Right ventricle myocardium superior (tissue), 1 donor: ENCODE measurements at regions not wholly inside any gene's neighbourhood (a gene's known extent, or its start where the extent isn't known, plus 50 kb on each side); places are given as distances from the start of the nearest gene placed in this dataset.
"Not testable (repeated sequence)": the region's sequence is repeated elsewhere in the genome, so short reads cannot be mapped to it uniquely, and the experiment has no call there.

Source experiments
- ATAC-seq: fragments of 200-7000 bp; cut with Tn5 transposase; one replicate; pipeline ENCODE4 v1.9.1; 2020; ENCODE audit warnings: mild to moderate bottlenecking; ENCODE audit not compliant: poor library complexity
- DNase-seq: peaks from one replicate; pipeline ENCODE4 v3.0.0-alpha.2; 2020
- intact Hi-C: fragments of 100-400 bp; cut with DNase I; formaldehyde crosslinking; loops from one replicate; pipeline ENCODE4 v1.11.2; 2022
- donor health status: DM: no; HTN: yes; CAD: no; lungs with severe emphysema.

DNA sequence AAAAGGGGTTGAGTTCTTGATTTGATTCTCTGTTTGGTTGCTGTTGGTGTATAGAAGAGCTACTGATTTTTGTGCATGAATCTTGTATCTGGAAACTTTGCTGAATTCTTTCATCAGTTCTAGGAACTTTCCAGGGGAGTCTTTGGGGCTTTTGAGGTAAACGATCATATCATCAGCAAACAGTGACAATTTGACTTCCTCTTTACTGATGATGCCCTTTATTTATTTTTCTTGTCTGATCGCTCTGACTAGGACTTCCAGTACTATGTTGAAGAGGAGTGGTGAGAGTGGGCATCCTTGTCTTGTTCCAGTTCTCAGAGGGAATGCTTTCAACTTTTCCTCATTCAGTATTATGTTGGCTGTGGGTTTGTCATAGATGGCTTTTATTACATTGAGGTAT, 304.0 kb downstream of the MTERF1 start:
- DNase-seq, ATAC-seq, intact Hi-C loops: not testable (repeated sequence)

DNA sequence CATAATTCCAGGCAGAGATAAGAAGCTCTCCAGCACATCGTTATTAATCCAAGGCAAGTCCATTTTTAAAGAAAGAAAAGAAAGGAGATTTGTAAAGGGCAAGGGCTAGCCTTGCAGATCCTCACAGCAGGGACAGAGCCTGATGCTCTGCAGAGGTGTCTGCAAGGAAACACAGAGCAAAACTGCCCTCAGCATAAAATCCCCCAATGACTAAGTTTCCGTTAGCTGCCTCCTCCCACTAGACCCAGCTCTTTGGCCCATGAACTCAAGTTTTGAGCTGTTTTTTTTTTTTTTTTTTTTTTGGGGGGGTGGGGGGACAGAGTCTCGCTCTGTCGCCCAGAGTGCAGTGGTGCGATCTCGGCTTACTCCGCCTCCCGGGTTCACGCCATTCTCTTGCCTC, 300.7 kb downstream of the MTERF1 start:
- intact Hi-C loops, result no loop called here
- ATAC-seq (no peak), DNase-seq (no peak)

DNA sequence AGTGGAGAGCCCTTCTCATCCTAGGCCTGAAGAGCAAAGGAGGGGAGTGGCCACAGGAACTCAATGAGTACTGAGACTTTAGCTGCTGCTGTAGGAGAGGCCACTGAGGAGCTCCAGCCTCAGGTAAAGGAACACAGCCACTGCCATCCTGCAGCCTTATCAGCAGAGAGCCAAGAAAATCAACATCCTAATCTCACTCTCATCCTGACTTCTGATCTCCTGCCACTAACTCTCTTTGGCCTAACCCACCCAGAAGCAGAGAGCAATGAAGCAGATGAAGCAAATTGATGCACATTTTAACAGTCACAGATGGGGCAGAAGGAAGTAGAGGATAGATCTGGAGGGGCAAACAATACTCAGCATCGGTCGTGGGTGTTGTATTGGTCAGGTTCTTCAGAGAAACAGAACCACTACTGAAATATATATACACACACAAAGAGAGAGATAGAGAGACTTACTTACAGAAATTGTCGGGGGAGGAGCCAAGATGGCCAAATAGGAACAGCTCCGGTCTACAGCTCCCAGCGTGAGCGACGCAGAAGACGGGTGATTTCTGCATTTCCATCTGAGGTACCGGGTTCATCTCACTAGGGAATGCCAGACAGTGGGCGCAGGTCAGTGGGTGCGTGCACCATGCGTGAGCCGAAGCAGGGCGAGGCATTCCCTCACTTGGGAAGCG, 297.6 kb downstream of the MTERF1 start:
- DNase-seq (no peak), ATAC-seq (no peak)
- intact Hi-C loops, result no loop called here

DNA sequence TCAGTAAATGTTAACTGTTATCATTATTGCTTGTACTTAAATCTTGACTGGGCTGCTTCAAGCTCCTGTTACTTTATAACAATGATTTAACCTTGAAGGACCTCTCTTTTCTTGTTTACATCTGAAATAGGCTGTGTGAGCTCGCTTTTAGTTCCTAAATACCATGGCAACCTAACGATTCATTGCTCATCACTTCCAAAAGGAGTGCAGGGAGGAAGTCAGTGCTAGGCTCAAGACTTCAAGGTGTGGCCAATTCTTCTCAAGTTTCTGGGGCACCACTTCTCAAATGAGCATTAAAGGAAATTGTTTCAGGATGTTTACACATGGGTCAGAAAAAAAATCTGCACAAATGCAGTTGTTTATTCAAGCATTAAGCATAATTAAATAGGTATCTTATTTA, 284.2 kb downstream of the MTERF1 start:
- intact Hi-C loops, result no loop called here
- DNase-seq (no peak), ATAC-seq (no peak)

DNA sequence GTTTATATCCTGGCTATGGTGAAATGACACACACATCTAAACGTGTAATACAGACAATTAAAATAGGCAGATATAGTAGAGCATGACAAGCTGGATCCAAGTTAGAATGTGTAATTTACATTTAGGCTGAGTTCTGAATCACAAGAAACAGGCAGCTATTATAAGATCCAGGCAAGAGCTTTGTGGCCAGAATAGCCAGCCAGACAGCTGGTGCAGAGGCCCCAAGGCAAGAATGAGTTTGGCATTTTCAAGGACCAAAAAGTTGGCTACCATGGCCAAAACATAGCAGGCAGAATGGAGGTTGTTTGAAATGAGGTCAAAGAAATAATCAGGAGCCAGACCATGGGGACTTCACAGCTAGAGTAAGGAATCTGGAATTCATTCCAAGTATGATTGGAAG, 281.7 kb downstream of the MTERF1 start:
- ATAC-seq (no peak), DNase-seq (no peak)
- intact Hi-C loops, result no loop called here

DNA sequence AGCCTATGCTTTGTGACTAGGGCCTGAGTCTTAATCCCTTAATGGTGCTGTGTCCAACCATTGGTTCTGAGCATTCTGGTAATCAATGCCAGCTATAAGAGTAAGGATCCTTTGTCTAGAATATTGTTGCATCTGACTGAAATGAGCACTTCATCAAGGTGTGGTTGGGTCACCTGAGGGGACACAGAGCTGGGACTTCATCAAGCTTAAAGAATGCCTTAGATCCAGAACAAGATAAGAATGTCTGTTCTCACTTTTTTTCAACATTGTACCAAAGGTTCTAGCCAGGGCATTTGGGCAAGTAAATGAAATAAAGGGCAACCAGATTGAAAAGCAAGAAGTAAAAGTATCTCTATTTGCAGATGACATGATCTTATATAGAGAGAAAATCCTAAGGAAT, 280.4 kb downstream of the MTERF1 start:
- ATAC-seq (no peak), DNase-seq (no peak)
- intact Hi-C loops, result no loop called here

DNA sequence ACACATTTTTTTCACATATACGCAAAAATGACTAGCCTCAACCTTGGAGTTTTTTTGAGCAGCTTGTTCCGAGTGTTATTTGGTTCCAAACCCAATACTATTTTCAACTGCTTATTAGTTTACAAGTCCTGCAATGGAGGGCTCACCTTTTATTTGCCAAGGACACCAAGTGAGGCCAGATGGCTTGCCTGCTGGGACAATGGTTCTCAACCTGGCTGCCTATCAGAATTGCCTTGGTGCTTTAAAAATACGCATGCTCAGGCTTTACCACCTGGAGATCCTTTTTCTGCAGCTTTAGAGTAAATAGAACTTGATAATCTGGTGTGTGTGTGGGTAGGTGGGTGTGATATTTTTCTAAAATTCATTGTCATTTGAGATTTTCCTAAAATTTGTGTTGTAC, 276.8 kb downstream of the MTERF1 start:
- no peak for DNase-seq
- intact Hi-C loops, result no loop called here
- no peak for ATAC-seq

DNA sequence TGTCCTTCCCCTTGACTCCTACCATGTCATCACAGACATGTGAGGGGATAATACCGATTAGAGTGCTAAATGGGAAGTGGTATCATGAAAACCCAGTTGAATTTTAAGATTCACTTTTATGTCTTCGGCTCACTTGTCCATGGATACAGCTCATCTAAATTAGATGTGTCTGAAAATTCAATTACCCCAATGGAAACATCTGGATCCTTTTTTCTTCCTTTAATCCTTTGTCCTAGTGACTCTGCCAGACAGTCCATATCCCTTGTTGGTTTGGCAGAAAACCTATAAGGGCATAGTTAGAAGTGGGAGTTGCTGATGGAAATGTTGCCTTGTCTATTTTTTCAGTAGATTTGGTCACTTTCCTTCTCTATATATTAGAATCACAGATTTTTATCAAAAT, 271.9 kb downstream of the MTERF1 start:
- ATAC-seq (no peak), DNase-seq (no peak)
- intact Hi-C loops, result no loop called here

DNA sequence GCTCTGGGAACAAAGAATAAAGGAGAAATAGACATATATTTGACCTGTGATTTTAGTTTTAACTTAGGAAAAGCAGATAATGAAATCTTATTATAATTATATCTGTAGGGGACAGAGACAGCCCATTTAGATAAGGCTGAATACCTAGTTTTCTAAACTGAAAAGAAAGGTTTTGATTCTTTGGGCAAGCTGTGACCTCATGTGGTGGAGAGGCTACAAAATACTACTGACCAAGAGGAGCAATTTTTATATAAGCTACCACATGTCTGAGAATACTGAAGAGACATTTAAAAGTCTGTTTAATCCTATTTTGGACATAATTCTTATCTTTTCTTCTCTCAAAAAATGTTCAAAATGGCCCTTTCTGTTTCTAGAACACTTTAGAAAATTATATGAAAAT, 271.0 kb downstream of the MTERF1 start:
- ATAC-seq, result no peak
- intact Hi-C loops, result no loop called here
- no peak for DNase-seq

DNA sequence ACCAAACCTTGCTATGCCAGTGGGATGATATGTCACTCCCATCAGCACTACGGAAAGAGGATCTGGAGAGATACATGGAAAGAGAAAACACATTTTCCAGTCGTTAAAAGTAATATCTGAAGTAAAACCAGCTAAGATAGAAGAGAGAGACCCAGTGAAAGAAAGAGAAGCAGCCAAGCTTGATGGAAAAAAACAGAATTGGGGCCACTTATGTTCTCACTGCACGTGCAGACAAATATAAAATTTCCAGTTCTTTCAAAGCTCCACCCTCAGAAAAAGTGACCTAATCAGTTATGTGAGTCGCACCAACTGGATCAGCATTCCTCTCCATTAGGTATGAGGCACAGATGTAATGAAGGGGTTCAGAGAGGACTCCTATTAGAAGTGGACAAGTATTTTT, 266.1 kb downstream of the MTERF1 start:
- intact Hi-C loops, result no loop called here
- ATAC-seq (no peak), DNase-seq (no peak)

DNA sequence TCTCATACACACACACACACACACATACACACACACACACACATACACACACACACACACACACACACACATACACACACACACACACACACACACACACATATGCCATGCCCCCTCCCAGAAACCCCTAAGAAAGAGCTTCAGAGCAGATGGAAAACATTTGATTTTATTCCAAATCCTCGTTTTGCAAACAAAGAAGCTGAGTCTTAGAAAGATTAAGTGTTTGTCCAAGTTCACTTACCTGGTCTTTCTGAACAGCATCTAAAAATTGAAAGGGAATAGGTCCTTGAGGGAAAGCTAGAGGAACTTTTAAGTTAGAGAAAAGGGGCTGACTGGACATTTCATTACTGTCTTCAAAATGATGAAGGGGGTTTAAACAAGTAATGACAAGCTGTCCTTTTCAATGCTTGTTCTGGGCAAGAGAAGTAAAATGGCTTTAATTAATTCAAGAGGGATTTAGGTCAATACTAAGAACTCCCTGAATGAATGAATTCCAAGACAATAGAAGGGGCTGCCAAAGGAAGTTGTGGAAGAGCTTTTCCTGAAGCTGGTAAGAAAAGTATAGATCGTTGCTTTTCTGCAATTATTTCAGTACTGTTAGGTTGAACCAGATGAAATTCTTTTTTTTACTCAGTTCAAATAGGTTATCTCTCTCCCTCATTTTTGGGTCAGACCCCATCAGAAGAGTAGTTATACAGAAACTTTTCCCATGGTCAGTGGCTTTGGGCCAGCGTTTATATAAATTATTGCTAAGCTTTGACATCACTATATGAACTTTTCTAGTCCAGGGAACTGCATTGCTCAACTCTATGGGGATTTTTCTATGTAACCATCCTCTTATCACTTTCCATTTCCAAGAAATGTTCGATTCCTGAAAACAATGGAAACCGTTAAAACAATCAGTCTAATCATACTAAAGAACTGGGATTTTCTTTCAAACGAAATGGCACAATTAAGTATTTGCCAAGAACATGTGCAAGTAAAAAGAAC, 261.4 kb downstream of the MTERF1 start:
- DNase-seq, result no peak
- intact Hi-C loops, result no loop called here
- ATAC-seq, result no peak

DNA sequence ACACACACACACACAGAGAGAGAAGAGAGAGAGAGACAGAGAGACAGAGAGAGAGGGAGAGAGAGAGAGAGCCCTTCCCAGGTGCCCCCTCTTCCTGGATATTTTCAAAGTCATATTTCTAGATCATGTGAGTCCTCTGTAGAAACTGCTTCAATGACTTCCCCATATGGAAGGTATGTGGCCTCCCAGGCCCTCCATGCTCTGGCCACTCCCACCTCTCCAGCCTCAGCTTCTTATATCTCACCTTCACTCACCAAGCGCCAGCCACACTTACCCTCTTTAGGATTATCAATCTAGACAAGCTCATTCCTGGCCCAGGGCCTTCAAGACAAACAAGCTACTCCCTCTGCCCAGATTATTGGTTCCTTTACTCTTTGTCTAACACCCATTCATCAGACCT, 259.7 kb downstream of the MTERF1 start:
- no peak for DNase-seq
- intact Hi-C loops, result no loop called here

DNA sequence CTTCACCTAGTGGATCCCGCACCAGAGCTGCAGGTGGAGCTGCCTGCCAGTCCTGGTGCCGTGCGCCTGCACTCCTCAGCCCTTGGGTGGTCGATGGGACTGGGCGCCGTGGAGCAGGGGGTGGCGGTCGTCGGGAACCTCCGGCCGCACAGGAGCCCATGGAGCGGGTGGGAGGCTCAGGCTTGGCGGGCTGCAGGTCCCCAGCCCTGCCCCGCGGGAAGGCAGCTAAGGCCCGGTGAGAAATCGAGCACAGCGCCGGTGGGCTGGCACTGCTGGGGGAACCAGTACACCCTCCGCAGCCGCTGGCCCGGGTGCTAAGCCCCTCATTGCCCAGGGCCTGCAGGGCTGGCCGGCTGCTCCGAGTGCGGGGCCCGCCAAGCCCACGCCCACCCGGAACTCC, 253.2 kb downstream of the MTERF1 start:
- intact Hi-C loops, DNase-seq, ATAC-seq: not testable (repeated sequence)

More for the DNA sequence above, 259.7 kb downstream of the MTERF1 start:
- ATAC-seq, result no peak

DNA sequence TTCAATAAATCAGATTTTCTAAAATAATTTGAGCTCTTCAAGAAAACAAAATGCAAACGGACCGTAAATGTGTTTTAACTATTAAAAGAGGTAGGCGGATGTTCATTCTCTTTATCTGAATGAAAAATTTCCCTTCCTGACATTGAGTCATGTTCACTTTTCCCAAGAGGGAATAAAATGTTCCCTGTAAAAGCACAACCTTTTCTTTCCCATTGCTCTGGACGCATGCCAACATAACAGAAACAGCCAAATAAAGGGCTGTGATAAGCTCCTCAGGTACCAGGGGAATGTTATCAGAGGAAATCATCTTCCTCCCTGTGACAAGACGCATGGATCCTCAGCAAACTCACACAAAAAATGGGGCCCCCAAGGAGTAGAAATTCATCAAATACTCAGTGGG, 251.8 kb downstream of the MTERF1 start:
- ATAC-seq (peak; percentile 38), DNase-seq (no peak)
- intact Hi-C loops, result no loop called here

DNA sequence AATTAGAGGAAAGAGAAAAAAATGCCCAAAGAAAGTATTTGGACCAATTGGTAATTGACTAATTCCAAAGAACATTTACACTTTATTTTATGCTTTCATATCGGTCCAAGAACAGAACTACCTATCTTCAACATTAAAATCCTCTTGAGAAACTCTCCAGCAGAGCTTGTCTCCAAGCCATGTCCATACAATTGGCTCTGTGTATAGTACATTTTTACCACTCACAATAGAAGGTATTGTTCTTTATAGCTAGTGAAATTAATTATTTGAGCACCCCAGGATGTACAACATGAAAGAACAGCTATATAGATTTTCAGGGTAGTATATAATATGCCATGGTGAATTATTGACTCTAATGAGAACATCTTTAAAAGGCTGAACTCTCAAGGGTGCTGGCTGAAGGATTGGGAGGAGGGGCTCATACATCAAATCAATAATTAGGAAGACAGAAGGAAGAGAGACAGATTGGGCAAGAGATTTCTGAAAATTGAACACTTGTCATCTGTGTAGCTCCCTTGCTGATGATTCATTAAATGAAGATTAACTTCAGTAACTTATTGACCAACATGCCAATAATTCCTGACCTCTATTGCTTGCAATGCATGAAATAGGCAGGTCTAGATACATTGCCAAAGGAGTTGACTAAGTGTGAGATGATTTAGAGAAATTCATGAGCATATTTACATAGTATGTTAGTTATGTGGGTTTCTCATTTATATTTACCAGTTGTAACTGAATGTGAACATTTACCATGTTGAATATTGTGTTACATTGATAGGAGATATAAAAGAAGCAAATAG, 249.7 kb downstream of the MTERF1 start:
- no peak for ATAC-seq
- intact Hi-C loops, result loop anchor here (10.0 kb wide), 1 partner anchor 546 kb away; no protein-coding TSS in a partner anchor
- no peak for DNase-seq

DNA sequence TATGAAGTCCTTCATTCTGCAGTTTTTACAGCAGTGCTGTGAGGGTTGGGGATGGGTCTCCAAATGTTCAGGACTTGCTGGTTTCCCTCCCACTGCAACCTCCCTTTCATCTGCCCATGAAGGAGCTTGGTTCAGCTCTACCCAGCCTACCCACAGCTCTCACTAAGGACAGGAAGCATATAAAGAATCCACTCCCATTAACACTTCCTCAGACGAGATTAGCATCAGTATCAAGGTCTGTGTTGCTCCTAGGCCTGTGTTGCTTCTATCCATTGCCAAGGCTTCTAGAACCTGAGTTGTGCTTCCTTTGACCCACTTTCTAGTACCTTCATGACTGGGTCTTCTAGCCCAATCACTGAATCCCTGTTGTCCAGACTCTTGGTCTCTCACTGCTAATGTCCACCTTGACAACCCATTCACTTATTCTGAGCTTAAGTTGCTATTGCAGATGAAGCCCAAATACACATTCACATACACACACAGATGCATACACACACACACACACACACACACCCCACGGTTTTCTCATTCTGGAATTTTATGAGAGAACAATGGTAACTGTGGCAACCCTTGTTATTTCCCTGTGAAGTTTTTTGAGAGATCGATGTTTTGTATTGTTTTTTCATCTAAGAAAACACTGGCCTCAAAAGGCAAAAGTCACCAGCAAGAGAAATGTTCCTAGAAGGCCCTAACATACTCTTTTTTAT, 248.1 kb downstream of the MTERF1 start:
- DNase-seq (no peak), ATAC-seq (no peak)
- intact Hi-C loops, result loop anchor here (10.0 kb wide), 1 partner anchor 548 kb away; no protein-coding TSS in a partner anchor

DNA sequence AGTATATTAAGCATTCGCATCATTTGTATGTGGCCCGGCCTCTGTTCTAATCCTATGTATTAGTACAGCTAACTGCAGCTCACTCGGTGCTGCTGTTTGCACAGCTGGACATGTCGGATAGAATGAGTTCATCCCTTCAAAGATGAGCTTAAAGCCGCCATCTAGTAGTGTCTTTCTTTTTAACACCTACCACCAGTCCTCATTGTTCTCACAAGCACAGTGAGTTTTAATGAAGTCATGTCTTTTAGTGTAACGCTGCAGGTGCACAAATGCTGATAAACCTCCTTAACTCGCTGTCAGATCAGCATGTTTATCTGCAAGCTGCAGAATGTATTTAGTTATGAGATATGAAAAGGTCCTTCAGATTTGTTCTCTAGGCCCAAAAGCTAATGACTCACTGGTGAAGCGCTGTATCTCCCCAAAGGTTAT, 247.5 kb downstream of the MTERF1 start:
- DNase-seq (no peak), ATAC-seq (no peak)
- intact Hi-C loops, result loop anchor here (10.0 kb wide), 1 partner anchor 548 kb away; no protein-coding TSS in a partner anchor

DNA sequence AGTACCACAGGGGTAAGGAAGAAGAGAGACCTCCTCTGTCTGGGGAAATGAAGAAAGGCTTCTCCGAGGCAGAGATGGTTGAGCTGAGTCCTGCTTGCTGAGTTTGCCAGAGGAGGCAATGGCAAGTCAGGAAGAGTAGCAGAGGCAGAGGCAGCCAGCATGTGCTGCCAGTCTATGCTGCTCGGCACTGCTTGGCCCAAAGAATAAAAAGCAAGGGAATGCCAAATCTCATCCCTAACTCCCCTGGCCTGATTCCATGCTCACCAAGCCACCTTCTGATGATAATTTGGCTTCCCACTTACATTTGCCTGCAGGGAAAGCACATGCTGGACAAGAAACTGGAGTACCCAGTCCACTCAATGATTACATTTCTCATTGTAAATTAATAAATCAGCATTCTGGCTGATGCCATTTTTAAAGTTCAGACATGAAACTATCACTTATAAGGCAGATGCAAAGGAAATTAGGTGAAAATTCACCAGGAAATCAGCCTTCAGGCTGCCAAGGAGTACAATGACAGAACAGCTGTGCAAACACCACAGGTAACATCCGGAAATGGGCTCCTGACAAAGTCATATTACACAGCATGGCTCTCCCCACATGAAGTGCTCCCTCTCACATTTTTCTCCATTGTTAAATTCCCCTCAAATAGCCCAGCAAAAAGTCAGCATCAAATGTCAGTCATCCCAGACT, 245.9 kb downstream of the MTERF1 start:
- intact Hi-C loops, result loop anchor here (10.0 kb wide), 1 partner anchor 550 kb away; no protein-coding TSS in a partner anchor
- ATAC-seq, result peak; percentile 31
- no peak for DNase-seq
